ENCODE measurements at regions not wholly inside any gene's neighbourhood (a gene's known extent, or its start where the extent isn't known, plus 50 kb on each side); places are given as distances from the start of the nearest gene placed in this dataset.
"Not testable (repeated sequence)": the region's sequence is repeated elsewhere in the genome, so short reads cannot be mapped to it uniquely, and the experiment has no call there.

DNA sequence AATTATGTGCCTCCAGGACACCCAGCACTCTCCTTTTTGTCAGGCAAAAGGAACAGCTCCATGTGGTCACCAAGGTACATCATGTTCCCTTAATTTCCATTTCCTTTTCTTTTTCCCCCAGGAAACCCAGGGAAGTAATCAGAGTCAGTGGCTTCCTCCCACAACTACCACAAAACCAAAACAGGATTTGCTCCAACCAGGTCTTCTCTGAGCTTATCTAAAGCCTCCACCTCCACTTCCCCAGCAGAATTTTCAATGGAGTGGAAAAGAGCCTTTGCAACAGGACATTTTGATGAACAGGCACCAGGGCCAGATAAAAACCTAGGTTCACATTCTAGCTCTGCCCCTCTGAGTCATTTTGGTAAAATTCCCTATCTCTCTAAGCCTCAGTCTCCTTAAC is 154.3 kb downstream of the NR2F2 start:
- Histone ChIP-seq H3K27me3 (replicated peaks; ENCODE audit: insufficient read depth, low read length) (no peaks in the 10 kb centered on the region), H3K4me1 (ENCODE audit: low read length) (no peaks in the 10 kb centered on the region), H3K79me2 (ENCODE audit: low read length) (no peaks in the 10 kb centered on the region), H3K27ac (ENCODE audit: low read length) (no peak overlapping the region), H3K36me3 (replicated peaks; ENCODE audit: insufficient read depth, low read length) (no peaks in the 10 kb centered on the region), H3K4me3 (ENCODE audit: low read length) (no peak overlapping the region), H3K4me2 (ENCODE audit: low read depth, low read length) (no peak overlapping the region), H3F3A (ENCODE audit: insufficient read depth, low read length) (no peaks in the 10 kb centered on the region), H4K20me1 (ENCODE audit: insufficient read depth, low read length) (no peaks in the 10 kb centered on the region), H2AFZ (ENCODE audit: low read length) (no peak overlapping the region), H3K9me3 (replicated peaks; ENCODE audit: insufficient read depth, low read length) (no peaks in the 10 kb centered on the region), H3K9me2 (replicated peaks; ENCODE audit: insufficient read depth, low read length) (no peaks in the 10 kb centered on the region), H3K9ac (ENCODE audit: low read length) (no peak overlapping the region)
- DNase-seq, result no peak
- TF ChIP-seq EZH2phosphoT487 (IDR thresholded peaks at IDR 0.05; ENCODE audit: low read length) (no peak), EZH2 (optimal IDR thresholded peaks at IDR 0.05; ENCODE audit: low read depth, low read length) (no peak)
- TF ChIP-seq, protein P1, sequence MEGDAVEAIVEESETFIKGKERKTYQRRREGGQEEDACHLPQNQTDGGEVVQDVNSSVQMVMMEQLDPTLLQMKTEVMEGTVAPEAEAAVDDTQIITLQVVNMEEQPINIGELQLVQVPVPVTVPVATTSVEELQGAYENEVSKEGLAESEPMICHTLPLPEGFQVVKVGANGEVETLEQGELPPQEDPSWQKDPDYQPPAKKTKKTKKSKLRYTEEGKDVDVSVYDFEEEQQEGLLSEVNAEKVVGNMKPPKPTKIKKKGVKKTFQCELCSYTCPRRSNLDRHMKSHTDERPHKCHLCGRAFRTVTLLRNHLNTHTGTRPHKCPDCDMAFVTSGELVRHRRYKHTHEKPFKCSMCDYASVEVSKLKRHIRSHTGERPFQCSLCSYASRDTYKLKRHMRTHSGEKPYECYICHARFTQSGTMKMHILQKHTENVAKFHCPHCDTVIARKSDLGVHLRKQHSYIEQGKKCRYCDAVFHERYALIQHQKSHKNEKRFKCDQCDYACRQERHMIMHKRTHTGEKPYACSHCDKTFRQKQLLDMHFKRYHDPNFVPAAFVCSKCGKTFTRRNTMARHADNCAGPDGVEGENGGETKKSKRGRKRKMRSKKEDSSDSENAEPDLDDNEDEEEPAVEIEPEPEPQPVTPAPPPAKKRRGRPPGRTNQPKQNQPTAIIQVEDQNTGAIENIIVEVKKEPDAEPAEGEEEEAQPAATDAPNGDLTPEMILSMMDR (IDR thresholded peaks at IDR 0.05; ENCODE audit: low read length), result no peak

DNA sequence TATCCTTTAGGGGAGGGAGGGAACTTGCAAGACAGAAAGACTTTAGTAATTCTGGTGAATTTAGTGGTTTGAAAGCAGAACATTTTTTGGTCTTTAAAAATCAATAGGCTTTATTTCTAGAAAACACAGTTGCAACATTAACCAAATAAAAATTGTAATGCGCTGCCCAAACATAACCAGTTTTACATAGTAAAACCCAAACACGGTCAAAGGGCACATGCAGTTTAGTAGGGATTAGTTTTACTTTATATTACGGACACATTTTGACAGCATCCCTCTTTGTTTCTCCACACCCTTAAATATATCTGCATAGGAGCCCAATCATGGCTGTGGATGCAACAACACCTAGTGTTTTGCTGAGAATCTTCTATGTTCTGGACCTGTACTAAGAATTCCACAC is 156.7 kb downstream of the NR2F2 start:
- Histone ChIP-seq H2AFZ (ENCODE audit: low read length) (no peak overlapping the region), H3K27ac (ENCODE audit: low read length) (no peak overlapping the region), H4K20me1 (ENCODE audit: insufficient read depth, low read length) (no peaks in the 10 kb centered on the region), H3K9ac (ENCODE audit: low read length) (no peak overlapping the region), H3K4me2 (ENCODE audit: low read depth, low read length) (no peak overlapping the region), H3K4me3 (ENCODE audit: low read length) (no peak overlapping the region), H3K36me3 (replicated peaks; ENCODE audit: insufficient read depth, low read length) (no peaks in the 10 kb centered on the region), H3K9me3 (replicated peaks; ENCODE audit: insufficient read depth, low read length) (no peaks in the 10 kb centered on the region), H3F3A (ENCODE audit: insufficient read depth, low read length) (no peaks in the 10 kb centered on the region), H3K9me2 (replicated peaks; ENCODE audit: insufficient read depth, low read length) (no peaks in the 10 kb centered on the region), H3K79me2 (ENCODE audit: low read length) (no peaks in the 10 kb centered on the region), H3K27me3 (replicated peaks; ENCODE audit: insufficient read depth, low read length) (no peaks in the 10 kb centered on the region), H3K4me1 (ENCODE audit: low read length) (no peaks in the 10 kb centered on the region)
- DNase-seq, result no peak
- TF ChIP-seq EZH2 (optimal IDR thresholded peaks at IDR 0.05; ENCODE audit: low read depth, low read length) (no peak), EZH2phosphoT487 (IDR thresholded peaks at IDR 0.05; ENCODE audit: low read length) (no peak)
- TF ChIP-seq, protein P1 (IDR thresholded peaks at IDR 0.05; ENCODE audit: low read length), result no peak

DNA sequence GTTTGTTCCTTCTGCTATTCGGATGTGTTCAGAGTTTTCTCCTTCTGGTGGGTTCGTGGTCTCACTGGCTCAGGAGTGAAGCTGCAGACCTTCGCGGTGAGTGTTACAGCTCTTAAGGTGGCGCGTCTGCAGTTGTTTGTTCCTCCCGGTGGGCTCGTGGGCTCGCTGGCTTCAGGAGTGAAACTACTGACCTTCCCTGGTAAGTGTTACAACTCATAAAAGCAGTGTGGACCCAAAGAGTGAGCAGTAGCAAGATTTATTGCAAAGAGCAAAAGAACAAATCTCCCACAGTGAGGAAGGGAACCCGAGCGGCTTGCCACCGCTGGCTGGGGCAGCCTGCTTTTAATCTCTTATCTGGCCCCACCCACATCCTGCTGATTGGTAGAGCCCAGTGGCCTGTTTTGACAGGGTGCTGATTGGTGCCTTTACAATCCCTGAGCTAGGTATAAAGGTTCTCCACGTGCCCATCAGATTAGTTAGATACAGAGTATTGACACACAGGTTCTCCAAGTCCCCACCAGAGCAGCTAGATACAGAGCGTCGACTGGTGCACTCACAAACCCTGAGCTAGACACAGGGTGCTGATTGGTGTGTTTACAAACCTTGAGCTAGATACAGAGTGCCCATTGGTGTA is 160.7 kb downstream of the NR2F2 start:
- not testable (repeated sequence) for H3K4me1 ChIP-seq (ENCODE audit: low read length); H3K79me2 ChIP-seq (ENCODE audit: low read length); H3K9me2 ChIP-seq (replicated peaks; ENCODE audit: insufficient read depth, low read length); H3K9me3 ChIP-seq (replicated peaks; ENCODE audit: insufficient read depth, low read length); H3K9ac ChIP-seq (ENCODE audit: low read length); H3F3A ChIP-seq (ENCODE audit: insufficient read depth, low read length); H3K4me3 ChIP-seq (ENCODE audit: low read length); H3K27ac ChIP-seq (ENCODE audit: low read length); H2AFZ ChIP-seq (ENCODE audit: low read length); H4K20me1 ChIP-seq (ENCODE audit: insufficient read depth, low read length); DNase-seq; H3K36me3 ChIP-seq (replicated peaks; ENCODE audit: insufficient read depth, low read length); H3K4me2 ChIP-seq (ENCODE audit: low read depth, low read length); H3K27me3 ChIP-seq (replicated peaks; ENCODE audit: insufficient read depth, low read length)

DNA sequence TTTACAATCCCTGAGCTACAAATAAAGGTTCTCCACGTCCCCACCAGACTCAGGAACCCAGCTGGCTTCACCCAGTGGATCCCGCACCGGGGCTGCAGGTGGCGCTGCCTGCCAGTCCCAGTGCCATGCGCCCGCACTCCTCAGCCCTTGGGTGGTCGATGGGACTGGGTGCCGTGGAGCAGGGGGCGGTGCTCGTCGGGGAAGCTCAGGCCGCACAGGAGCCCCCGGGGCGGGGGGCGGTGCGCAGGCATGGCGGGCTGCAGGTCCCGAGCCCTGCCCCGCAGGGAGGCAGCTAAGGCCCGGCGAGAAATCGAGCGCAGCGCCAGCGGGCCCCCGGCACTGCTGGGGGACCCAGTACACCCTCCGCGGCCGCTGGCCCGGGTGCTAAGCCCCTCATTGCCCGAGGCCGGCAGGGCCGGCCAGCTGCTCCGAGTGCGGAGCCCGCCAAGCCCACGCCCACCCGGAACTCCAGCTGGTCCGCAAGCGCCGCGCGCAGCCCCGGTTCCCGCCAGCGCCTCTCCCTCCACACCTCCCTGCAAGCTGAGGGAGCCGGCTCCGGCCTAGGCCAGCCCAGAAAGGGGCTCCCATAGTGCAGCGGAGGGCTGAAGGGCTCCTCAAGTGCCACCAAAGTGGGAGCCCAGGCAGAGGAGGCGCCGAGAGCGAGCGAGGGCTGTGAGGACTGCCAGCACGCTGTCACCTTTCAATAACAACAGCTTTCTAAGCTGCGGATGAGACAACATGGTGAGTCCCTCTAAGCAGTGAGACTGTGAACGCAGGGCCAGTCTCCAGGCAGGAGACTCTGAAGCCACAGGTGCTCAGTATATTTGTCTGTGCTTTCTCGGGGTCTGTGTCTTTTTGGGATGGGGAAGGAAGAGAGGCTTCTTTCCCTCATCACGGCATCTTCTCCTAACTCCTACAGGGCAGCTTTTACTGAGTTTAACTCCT is 161.5 kb downstream of the NR2F2 start:
- not testable (repeated sequence) for H3K27me3 ChIP-seq (replicated peaks; ENCODE audit: insufficient read depth, low read length); H3K79me2 ChIP-seq (ENCODE audit: low read length); H3K4me1 ChIP-seq (ENCODE audit: low read length); H3K27ac ChIP-seq (ENCODE audit: low read length); H4K20me1 ChIP-seq (ENCODE audit: insufficient read depth, low read length); H3F3A ChIP-seq (ENCODE audit: insufficient read depth, low read length); DNase-seq; H3K36me3 ChIP-seq (replicated peaks; ENCODE audit: insufficient read depth, low read length); H3K4me2 ChIP-seq (ENCODE audit: low read depth, low read length); H3K9ac ChIP-seq (ENCODE audit: low read length); H2AFZ ChIP-seq (ENCODE audit: low read length); H3K9me2 ChIP-seq (replicated peaks; ENCODE audit: insufficient read depth, low read length); H3K4me3 ChIP-seq (ENCODE audit: low read length); H3K9me3 ChIP-seq (replicated peaks; ENCODE audit: insufficient read depth, low read length)

Data from MM.1S (cell line).